ENCODE measurements at regions not wholly inside any gene's neighbourhood (a gene's known extent, or its start where the extent isn't known, plus 50 kb on each side); places are given as distances from the start of the nearest gene placed in this dataset.

DNA sequence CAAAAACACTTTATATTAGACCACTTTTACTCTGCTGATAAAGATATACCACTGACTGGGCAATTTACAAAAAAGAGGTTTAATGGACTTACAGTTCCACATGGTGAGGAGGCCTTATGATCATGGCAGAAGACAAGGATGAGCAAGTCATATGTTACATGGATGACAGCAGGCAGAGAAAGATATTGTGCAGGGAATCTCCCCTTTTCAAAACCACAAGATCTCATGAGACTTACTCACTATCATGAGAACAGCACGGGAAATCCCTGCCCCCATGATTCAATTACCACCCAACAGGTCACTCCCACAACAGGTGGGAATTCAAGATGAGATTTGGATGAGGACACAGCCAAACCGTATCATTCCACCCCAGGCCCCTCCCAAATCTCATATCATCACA, 1383.8 kb upstream of the MAP3K7 start:
- TF ChIP-seq, protein P1, sequence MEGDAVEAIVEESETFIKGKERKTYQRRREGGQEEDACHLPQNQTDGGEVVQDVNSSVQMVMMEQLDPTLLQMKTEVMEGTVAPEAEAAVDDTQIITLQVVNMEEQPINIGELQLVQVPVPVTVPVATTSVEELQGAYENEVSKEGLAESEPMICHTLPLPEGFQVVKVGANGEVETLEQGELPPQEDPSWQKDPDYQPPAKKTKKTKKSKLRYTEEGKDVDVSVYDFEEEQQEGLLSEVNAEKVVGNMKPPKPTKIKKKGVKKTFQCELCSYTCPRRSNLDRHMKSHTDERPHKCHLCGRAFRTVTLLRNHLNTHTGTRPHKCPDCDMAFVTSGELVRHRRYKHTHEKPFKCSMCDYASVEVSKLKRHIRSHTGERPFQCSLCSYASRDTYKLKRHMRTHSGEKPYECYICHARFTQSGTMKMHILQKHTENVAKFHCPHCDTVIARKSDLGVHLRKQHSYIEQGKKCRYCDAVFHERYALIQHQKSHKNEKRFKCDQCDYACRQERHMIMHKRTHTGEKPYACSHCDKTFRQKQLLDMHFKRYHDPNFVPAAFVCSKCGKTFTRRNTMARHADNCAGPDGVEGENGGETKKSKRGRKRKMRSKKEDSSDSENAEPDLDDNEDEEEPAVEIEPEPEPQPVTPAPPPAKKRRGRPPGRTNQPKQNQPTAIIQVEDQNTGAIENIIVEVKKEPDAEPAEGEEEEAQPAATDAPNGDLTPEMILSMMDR (IDR thresholded peaks at IDR 0.05; ENCODE audit: borderline replicate concordance, insufficient read depth, low read depth, low read length), result no peak
- H3K4me3 ChIP-seq (ENCODE audit: low read depth, low read length), result no peak overlapping the region

DNA sequence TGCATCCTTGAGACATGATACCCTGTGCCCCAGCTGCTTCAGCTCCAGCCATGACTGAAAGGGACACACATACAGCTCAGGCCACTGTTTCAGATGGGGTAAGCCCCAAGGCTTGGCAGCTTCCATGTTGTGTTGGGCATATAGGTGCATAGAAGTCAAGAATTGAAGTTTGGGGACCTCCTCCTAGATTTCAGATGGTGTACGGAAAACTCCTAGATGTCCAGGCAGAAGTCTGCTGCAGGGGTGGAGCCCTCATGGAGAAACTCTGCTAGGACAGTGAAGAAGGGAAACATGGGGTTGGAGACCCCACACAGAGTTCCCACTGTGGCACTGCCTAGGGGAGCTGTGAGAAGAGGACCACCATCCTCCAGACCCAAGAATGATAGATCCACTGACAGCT, 1379.0 kb upstream of the MAP3K7 start:
- H3K4me3 ChIP-seq (ENCODE audit: low read depth, low read length), result no peak overlapping the region
- TF ChIP-seq, protein P1 (IDR thresholded peaks at IDR 0.05; ENCODE audit: borderline replicate concordance, insufficient read depth, low read depth, low read length), result no peak

DNA sequence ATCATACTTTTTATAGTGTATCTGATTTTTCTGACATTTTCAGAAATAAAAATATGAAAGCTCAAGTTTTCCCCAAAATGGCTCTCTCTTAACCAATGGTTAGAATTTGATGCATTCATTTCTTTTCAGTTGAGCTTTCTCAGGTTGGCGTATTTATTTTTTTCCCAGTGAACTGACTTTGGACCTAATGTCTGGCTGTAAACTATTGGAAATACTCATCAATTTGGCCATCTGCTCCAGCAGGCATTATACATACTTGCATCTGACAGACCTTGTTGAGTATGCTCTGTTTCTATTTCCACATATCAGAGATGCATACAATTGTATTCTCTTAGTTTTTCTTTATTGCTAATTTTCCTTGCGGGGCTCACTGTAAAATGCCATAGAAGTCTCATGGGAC, 1374.8 kb upstream of the MAP3K7 start:
- TF ChIP-seq, protein P1 (IDR thresholded peaks at IDR 0.05; ENCODE audit: borderline replicate concordance, insufficient read depth, low read depth, low read length), result no peak

DNA sequence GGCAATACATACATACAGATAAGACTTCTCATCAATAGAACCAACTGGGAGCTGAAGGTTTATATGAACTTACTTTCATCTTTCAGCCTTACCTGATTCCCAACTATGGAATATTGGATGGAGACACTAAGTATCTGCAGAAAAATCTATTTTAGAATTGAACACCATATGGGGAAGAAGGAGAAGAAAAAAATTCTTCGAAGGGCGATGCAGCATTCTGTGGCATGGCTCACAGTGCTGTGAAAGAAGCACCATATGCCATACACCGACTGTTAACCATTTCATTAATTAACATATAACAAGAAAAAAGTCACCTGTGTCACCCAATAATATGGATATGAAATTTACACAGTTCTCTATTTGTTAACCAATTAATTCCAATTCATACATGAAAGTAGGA, 1374.4 kb upstream of the MAP3K7 start:
- TF ChIP-seq, protein P1 (IDR thresholded peaks at IDR 0.05; ENCODE audit: borderline replicate concordance, insufficient read depth, low read depth, low read length), result no peak
- no peak overlapping the region for H3K4me3 ChIP-seq (ENCODE audit: low read depth, low read length)

More for the DNA sequence above, 1374.8 kb upstream of the MAP3K7 start:
- no peak overlapping the region for H3K4me3 ChIP-seq (ENCODE audit: low read depth, low read length)

DNA sequence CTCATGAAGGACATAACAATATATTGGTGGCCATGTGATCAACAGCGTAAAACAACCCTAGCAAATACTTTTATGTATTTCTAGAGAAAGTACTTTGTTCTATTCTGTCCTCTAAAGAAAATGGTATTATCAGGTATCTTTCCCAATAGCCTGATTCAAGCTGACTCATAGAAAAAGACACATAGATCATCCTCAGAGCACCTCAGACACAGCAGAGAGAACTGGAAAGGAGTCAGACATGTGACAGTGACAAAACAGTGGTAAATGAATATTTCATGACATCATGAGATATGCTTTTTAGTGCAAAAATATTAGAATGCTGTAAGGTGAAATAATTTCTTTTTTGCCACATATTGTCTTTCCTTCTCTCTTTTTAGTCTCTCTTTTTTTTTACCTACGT, 1355.0 kb upstream of the MAP3K7 start:
- no peak overlapping the region for H3K4me3 ChIP-seq (ENCODE audit: low read depth, low read length)
- TF ChIP-seq, protein P1 (IDR thresholded peaks at IDR 0.05; ENCODE audit: borderline replicate concordance, insufficient read depth, low read depth, low read length), result no peak

DNA sequence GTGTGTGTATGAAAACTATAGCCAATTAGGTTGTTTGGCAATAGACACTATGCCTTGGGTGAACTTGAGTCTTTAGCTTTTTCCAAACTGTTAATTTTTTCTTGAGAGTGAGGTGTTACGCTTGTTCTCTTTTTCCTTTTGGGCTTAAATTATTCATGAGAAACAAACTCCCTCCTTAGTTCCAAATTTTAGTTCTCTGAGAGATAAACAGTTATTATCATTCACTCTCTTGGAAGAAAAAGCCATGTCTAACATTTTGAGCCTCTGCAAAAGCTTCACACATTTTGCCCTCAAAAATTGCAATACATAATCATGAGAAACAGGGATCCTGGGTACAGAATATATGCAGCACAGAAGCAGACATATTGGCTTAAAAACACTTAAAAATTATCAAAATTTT, 1353.9 kb upstream of the MAP3K7 start:
- TF ChIP-seq, protein P1 (IDR thresholded peaks at IDR 0.05; ENCODE audit: borderline replicate concordance, insufficient read depth, low read depth, low read length), result no peak
- no peak overlapping the region for H3K4me3 ChIP-seq (ENCODE audit: low read depth, low read length)

DNA sequence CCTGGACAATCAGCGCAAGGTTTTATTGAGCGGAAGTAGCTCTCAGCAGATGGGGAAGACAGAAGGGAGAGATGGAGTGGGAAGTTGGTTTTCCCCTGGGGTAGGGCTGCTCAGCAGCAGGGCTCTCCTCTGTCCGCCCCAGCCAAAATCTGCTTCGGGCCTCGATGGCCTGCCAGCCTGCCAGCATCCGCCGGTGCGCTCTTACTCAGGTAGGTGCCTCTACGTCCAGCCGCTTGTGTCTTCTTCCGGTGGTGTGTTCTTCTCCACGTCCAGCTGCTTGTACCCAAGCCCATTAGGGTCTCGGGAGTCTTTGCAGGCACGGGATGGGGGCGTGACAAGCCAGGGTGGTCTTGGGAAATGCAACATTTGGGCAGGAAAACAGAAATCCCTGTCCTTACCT, 1340.0 kb upstream of the MAP3K7 start:
- no peak overlapping the region for H3K4me3 ChIP-seq (ENCODE audit: low read depth, low read length)
- TF ChIP-seq, protein P1 (IDR thresholded peaks at IDR 0.05; ENCODE audit: borderline replicate concordance, insufficient read depth, low read depth, low read length), result no peak

Data from GM12875 (cell line).